ENCODE measurements at regions not wholly inside any gene's neighbourhood (a gene's known extent, or its start where the extent isn't known, plus 50 kb on each side); places are given as distances from the start of the nearest gene placed in this dataset.

DNA sequence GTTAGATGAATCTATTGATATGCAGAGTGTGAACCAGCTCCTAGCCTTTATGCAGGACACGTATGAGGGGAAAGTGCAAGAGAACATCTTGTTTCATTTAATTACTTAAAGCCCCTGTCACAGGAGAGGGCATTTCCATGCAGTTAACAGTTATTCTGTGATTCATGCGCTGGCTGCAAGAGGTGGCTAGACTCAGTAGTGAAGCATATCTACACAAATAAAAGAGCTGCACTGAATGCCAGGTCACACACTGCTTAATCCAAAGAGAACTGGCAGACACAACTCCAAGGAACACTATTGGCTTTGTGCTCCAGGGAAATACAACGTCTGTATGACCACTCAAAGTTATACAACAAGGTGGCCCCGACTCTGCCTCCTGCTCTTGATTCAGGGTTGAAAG is 394.1 kb downstream of the C12orf75 start:
- H3K4me3 ChIP-seq (ENCODE audit: low read length): no peak overlapping the region
- H3K4me1 Mint-ChIP-seq (ENCODE audit: low read depth): no peaks in the 10 kb centered on the region
- H3K27me3 ChIP-seq (ENCODE audit: control insufficient read depth in 1 of 2, insufficient read depth in 2 of 2, low read length in 2 of 2): no peaks in the 10 kb centered on the region
- intact Hi-C loops (cut with DNase I, micrococcal nuclease): no loop called here
- no peaks in the 10 kb centered on the region for H3K36me3 Mint-ChIP-seq (ENCODE audit: low read depth)
- peaks cover 6% of the 10 kb centered on the region for H3K9me3 Mint-ChIP-seq
- H3K27ac ChIP-seq (ENCODE audit: low read depth in 1 of 2, low read length in 2 of 2): no peak overlapping the region
- CTCF ChIA-PET: no interaction called here
- TF ChIP-seq CTCF (IDR thresholded peaks at IDR 0.05): no peak
- ATAC-seq (ENCODE audit: poor library complexity): no peak
- H3K36me3 ChIP-seq (ENCODE audit: insufficient read depth, low read length): no peaks in the 10 kb centered on the region
- no peaks in the 10 kb centered on the region for H3K9me3 ChIP-seq (ENCODE audit: control insufficient read depth in 1 of 2, insufficient read depth in 1 of 2, low read length in 2 of 2)
- no peak overlapping the region for H3K27ac Mint-ChIP-seq
- H3K4me1 ChIP-seq (ENCODE audit: insufficient read depth, low read length): no peaks in the 10 kb centered on the region
- DNase-seq: no peak
- H3K4me3 Mint-ChIP-seq: no peak overlapping the region
- no peaks in the 10 kb centered on the region for H3K27me3 Mint-ChIP-seq
- POLR2A ChIA-PET: no interaction called here

DNA sequence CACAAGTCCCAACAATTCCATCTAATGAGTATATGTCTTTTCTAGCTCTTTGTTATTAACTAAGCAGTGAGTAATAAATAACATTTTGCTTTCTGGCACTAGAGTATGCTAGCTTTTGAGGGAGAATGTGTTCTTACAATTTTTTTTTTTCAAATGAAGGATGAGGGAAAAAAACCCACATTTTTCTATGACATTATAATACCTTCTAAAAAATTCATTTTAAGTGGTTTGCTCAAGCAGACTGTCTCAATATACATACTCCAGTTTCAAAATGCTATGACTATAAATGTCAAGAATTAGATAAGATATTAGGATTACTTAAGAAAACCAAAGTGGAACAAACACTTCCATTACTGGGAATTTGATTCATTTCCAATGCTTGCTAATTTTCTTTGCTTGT is 394.6 kb downstream of the C12orf75 start:
- H3K27me3 Mint-ChIP-seq: no peaks in the 10 kb centered on the region
- H3K36me3 Mint-ChIP-seq (ENCODE audit: low read depth): no peaks in the 10 kb centered on the region

DNA sequence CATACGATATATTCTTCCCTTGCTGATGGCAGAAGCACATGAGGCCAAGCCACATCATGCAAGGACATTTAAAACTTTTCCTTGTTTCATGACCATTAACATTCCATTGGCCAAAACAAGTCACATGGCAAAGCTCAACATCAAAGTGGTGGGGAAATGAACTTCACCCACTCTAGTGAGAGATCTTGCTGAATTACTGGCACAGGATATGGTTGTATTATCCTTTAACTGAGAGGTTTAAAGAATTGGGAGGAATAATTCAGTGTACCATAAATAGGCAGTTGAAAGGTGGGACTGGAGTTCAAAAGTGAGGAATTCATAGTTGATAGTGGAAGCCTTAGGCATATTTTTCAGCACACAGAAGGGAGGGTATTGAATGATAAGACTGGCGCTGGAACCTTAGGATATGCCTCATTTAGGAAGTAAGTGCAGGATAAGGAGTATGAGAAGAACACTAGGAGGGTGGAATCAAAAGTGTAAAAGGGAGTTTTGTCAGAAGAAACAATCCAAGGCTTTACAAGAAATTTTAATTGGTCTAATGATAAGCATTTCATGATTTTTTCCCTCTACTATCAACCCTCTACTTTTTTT is 398.8 kb downstream of the C12orf75 start:
- no peaks in the 10 kb centered on the region for H3K4me1 Mint-ChIP-seq (ENCODE audit: low read depth)
- no peaks in the 10 kb centered on the region for H3K27me3 Mint-ChIP-seq
- Histone ChIP-seq H3K4me1 (ENCODE audit: insufficient read depth, low read length) (no peaks in the 10 kb centered on the region), H3K4me3 (ENCODE audit: low read length) (no peak overlapping the region), H3K27ac (ENCODE audit: low read depth in 1 of 2, low read length in 2 of 2) (no peak overlapping the region), H3K27me3 (ENCODE audit: control insufficient read depth in 1 of 2, insufficient read depth in 2 of 2, low read length in 2 of 2) (no peaks in the 10 kb centered on the region), H3K36me3 (ENCODE audit: insufficient read depth, low read length) (no peaks in the 10 kb centered on the region), H3K9me3 (ENCODE audit: control insufficient read depth in 1 of 2, insufficient read depth in 1 of 2, low read length in 2 of 2) (no peaks in the 10 kb centered on the region)
- no peak overlapping the region for H3K27ac Mint-ChIP-seq
- POLR2A ChIA-PET: no interaction called here
- H3K36me3 Mint-ChIP-seq (ENCODE audit: low read depth): no peaks in the 10 kb centered on the region
- H3K9me3 Mint-ChIP-seq: no peaks in the 10 kb centered on the region
- H3K4me3 Mint-ChIP-seq: no peak overlapping the region
- no peak for TF ChIP-seq CTCF (IDR thresholded peaks at IDR 0.05)
- intact Hi-C loops (cut with DNase I, micrococcal nuclease): no loop called here
- DNase-seq (no peak), ATAC-seq (ENCODE audit: poor library complexity) (no peak)
- CTCF ChIA-PET: no interaction called here

More for the DNA sequence above, 394.6 kb downstream of the C12orf75 start:
- no peak overlapping the region for H3K4me3 Mint-ChIP-seq
- no peak for TF ChIP-seq CTCF (IDR thresholded peaks at IDR 0.05)
- Histone ChIP-seq H3K27ac (ENCODE audit: low read depth in 1 of 2, low read length in 2 of 2) (no peak overlapping the region), H3K4me3 (ENCODE audit: low read length) (no peak overlapping the region), H3K27me3 (ENCODE audit: control insufficient read depth in 1 of 2, insufficient read depth in 2 of 2, low read length in 2 of 2) (no peaks in the 10 kb centered on the region), H3K4me1 (ENCODE audit: insufficient read depth, low read length) (no peaks in the 10 kb centered on the region), H3K9me3 (ENCODE audit: control insufficient read depth in 1 of 2, insufficient read depth in 1 of 2, low read length in 2 of 2) (no peaks in the 10 kb centered on the region), H3K36me3 (ENCODE audit: insufficient read depth, low read length) (no peaks in the 10 kb centered on the region)
- ChIA-PET CTCF (no interaction called here), POLR2A (no interaction called here)
- no peak overlapping the region for H3K27ac Mint-ChIP-seq
- DNase-seq (no peak), ATAC-seq (ENCODE audit: poor library complexity) (no peak)
- peaks cover 5% of the 10 kb centered on the region for H3K9me3 Mint-ChIP-seq
- no peaks in the 10 kb centered on the region for H3K4me1 Mint-ChIP-seq (ENCODE audit: low read depth)
- intact Hi-C loops (cut with DNase I, micrococcal nuclease): no loop called here

Data from CD4-positive, alpha-beta T cell (primary cell).